Stomach (tissue), 4 donors: ENCODE measurements at regions not wholly inside any gene's neighbourhood (a gene's known extent, or its start where the extent isn't known, plus 50 kb on each side); places are given as distances from the start of the nearest gene placed in this dataset.

ENCODE experiments used
- POLR2AphosphoS5 ChIP-seq, 3 donors: sonication (generic); formaldehyde crosslinking; IDR thresholded peaks; one replicate each; pipeline ENCODE4 v1.6.1; 2016; ENCODE audit warnings: antibody characterized with exemption in 3 of 3
- TF ChIP-seq, protein P1 (sequence below), 7 experiments: fragments of 450-650 bp in 4 of 7; fragments of 200-600 bp in 3 of 7; sonication (generic) in 3 of 7; IDR thresholded peaks; one replicate each; pipeline ENCODE4 v1.5.1; 2016 to 2019; ENCODE audit warnings: antibody characterized with exemption in 7 of 7, control low read depth in 2 of 7, mild to moderate bottlenecking in 1 of 7

- TF ChIP-seq POLR2AphosphoS5 (IDR thresholded peaks at IDR 0.05): no peak
- TF ChIP-seq, protein P1, sequence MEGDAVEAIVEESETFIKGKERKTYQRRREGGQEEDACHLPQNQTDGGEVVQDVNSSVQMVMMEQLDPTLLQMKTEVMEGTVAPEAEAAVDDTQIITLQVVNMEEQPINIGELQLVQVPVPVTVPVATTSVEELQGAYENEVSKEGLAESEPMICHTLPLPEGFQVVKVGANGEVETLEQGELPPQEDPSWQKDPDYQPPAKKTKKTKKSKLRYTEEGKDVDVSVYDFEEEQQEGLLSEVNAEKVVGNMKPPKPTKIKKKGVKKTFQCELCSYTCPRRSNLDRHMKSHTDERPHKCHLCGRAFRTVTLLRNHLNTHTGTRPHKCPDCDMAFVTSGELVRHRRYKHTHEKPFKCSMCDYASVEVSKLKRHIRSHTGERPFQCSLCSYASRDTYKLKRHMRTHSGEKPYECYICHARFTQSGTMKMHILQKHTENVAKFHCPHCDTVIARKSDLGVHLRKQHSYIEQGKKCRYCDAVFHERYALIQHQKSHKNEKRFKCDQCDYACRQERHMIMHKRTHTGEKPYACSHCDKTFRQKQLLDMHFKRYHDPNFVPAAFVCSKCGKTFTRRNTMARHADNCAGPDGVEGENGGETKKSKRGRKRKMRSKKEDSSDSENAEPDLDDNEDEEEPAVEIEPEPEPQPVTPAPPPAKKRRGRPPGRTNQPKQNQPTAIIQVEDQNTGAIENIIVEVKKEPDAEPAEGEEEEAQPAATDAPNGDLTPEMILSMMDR (IDR thresholded peaks at IDR 0.05): no peak
These were observed 191.3 kb downstream of the SHOX2 start for GRCh38 chr3:157914882-157915281.
